Astrocyte (in vitro differentiated cells and primary cell): ENCODE measurements at regions not wholly inside any gene's neighbourhood (a gene's known extent, or its start where the extent isn't known, plus 50 kb on each side); places are given as distances from the start of the nearest gene placed in this dataset.

Source experiments
- DNase-seq: peaks from one replicate; pipeline ENCODE4 v3.0.0-alpha.2; 2010; ENCODE audit warnings: low read depth
- FAIRE-seq: peaks from 2 replicates; lab custom pipeline; 2011; peaks lifted over from hg19 to GRCh38; lab: Jason Lieb, UNC
- H2AFZ ChIP-seq: 2 replicates; pipeline ENCODE4 v1.6.0; 2012; ENCODE audit warnings: low read depth, low read length, inconsistent platforms
- H3K27ac ChIP-seq: 2 replicates; pipeline ENCODE4 v1.5.1; 2011; ENCODE audit warnings: low read depth, low read length, inconsistent platforms
- H3K27me3 ChIP-seq: 2 replicates; pipeline ENCODE4 v1.6.0; 2011; ENCODE audit warnings: low read length, inconsistent platforms; ENCODE audit not compliant: insufficient read depth
- H3K36me3 ChIP-seq: 2 replicates; pipeline ENCODE4 v1.5.1; 2011; ENCODE audit warnings: low read length, inconsistent platforms; ENCODE audit not compliant: insufficient read depth
- H3K4me1 ChIP-seq: 2 replicates; pipeline ENCODE4 v1.5.1; 2011; ENCODE audit warnings: low read length, inconsistent platforms; ENCODE audit not compliant: insufficient read depth
- H3K4me2 ChIP-seq: 2 replicates; pipeline ENCODE4 v1.6.0; 2012; ENCODE audit warnings: low read length, inconsistent platforms
- H3K4me3 ChIP-seq: 2 replicates; pipeline ENCODE4 v1.5.1; 2011; ENCODE audit warnings: low read depth, mild to moderate bottlenecking, low read length, inconsistent platforms; ENCODE audit not compliant: insufficient read depth
- H3K79me2 ChIP-seq: 2 replicates; pipeline ENCODE4 v1.6.0; 2012; ENCODE audit warnings: mild to moderate bottlenecking, low read length, inconsistent platforms; ENCODE audit not compliant: insufficient read depth
- H3K9ac ChIP-seq: 2 replicates; pipeline ENCODE4 v1.6.0; 2012; ENCODE audit warnings: mild to moderate bottlenecking, low read length, inconsistent platforms
- H3K9me3 ChIP-seq: 2 replicates; pipeline ENCODE4 v1.5.1; 2012; ENCODE audit warnings: low read depth, mild to moderate bottlenecking, low read length, inconsistent platforms; ENCODE audit not compliant: insufficient read depth
- H4K20me1 ChIP-seq: 2 replicates; pipeline ENCODE4 v1.6.0; 2012; ENCODE audit warnings: low read length, inconsistent platforms; ENCODE audit not compliant: insufficient read depth
- H3K27ac Mint-ChIP-seq: one replicate; pipeline ENCODE4 v1.8.0; 2021; ENCODE audit warnings: mild to moderate bottlenecking, mixed read lengths; ENCODE audit not compliant: unreplicated experiment
- H3K27me3 Mint-ChIP-seq: one replicate; pipeline ENCODE4 v1.8.0; 2021; ENCODE audit warnings: low read depth, mixed read lengths; ENCODE audit not compliant: unreplicated experiment
- H3K36me3 Mint-ChIP-seq: one replicate; pipeline ENCODE4 v1.8.0; 2021; ENCODE audit warnings: low read depth, mixed read lengths; ENCODE audit not compliant: unreplicated experiment
- H3K4me1 Mint-ChIP-seq: one replicate; pipeline ENCODE4 v1.8.0; 2021; ENCODE audit warnings: low read depth, mixed read lengths; ENCODE audit not compliant: unreplicated experiment
- H3K4me3 Mint-ChIP-seq: one replicate; pipeline ENCODE4 v1.8.0; 2021; ENCODE audit warnings: mild to moderate bottlenecking, moderate library complexity, mixed read lengths; ENCODE audit not compliant: unreplicated experiment
- H3K9me3 Mint-ChIP-seq: one replicate; pipeline ENCODE4 v1.8.0; 2021; ENCODE audit warnings: mild to moderate bottlenecking, mixed read lengths; ENCODE audit not compliant: unreplicated experiment
- EZH2 ChIP-seq: IDR thresholded peaks from 2 replicates; pipeline ENCODE4 v1.6.1; 2012; ENCODE audit warnings: mild to moderate bottlenecking, low read length, inconsistent platforms; ENCODE audit not compliant: insufficient read depth
- TF ChIP-seq, protein P1 (sequence below): IDR thresholded peaks from 2 replicates; pipeline ENCODE4 v1.5.1; 2011; ENCODE audit warnings: low read depth, mild to moderate bottlenecking, inconsistent platforms, low read length, moderate library complexity; ENCODE audit not compliant: insufficient read depth

DNA sequence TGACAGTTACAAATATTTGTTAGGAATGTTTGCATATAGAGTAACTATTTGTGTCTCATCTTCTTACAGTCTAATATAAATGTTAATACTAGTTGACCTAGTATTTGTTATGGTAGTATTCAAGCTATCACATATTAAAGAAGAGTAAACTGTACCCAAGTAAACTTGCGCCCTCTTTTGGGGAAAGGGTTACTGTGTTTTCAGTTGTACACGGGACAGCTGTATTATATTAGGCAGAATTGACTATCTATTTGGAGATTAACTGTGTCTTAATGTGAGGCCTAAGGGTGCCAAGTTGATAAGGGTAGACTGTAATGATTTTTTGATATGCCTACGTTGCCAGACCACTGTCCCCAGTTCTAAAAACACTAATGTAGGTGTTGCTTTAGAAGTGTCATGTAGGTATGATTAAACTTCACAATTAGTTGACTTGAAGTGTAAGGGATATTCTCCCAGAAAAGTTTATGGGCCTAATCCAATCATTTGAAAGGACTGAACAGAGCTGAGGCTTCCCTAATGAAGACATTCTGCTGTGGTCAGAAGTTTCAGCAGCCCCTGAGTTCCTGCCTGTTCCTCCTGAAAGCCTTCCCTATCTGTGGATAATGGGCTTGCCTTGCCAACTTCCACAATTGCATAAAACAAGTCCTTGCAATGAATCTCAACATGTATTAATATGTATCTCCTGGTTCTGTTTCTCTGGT is 172.8 kb upstream of the CXCL13 start:
- Mint-ChIP-seq H3K4me3 (no peak overlapping the region), H3K27ac (peak overlapping the region; percentile 3), H3K36me3 (no peaks in the 10 kb centered on the region), H3K27me3 (peaks cover 22% of the 10 kb centered on the region), H3K9me3 (no peaks in the 10 kb centered on the region), H3K4me1 (peaks cover 3% of the 10 kb centered on the region)
- no peaks in the 10 kb centered on the region for H3K4me1 ChIP-seq
- H3K79me2 ChIP-seq, result no peaks in the 10 kb centered on the region
- H3K4me3 ChIP-seq, result no peak overlapping the region
- no peak overlapping the region for H2AFZ ChIP-seq
- peaks cover 7% of the 10 kb centered on the region for H3K27me3 ChIP-seq
- no peaks in the 10 kb centered on the region for H3K36me3 ChIP-seq
- no peaks in the 10 kb centered on the region for H4K20me1 ChIP-seq
- TF ChIP-seq, protein P1, sequence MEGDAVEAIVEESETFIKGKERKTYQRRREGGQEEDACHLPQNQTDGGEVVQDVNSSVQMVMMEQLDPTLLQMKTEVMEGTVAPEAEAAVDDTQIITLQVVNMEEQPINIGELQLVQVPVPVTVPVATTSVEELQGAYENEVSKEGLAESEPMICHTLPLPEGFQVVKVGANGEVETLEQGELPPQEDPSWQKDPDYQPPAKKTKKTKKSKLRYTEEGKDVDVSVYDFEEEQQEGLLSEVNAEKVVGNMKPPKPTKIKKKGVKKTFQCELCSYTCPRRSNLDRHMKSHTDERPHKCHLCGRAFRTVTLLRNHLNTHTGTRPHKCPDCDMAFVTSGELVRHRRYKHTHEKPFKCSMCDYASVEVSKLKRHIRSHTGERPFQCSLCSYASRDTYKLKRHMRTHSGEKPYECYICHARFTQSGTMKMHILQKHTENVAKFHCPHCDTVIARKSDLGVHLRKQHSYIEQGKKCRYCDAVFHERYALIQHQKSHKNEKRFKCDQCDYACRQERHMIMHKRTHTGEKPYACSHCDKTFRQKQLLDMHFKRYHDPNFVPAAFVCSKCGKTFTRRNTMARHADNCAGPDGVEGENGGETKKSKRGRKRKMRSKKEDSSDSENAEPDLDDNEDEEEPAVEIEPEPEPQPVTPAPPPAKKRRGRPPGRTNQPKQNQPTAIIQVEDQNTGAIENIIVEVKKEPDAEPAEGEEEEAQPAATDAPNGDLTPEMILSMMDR, result no peak
- no peak for TF ChIP-seq EZH2
- no peak overlapping the region for H3K27ac ChIP-seq
- no peak overlapping the region for H3K9ac ChIP-seq
- DNase-seq (no peak), FAIRE-seq (no peak)
- no peak overlapping the region for H3K4me2 ChIP-seq
- no peaks in the 10 kb centered on the region for H3K9me3 ChIP-seq

DNA sequence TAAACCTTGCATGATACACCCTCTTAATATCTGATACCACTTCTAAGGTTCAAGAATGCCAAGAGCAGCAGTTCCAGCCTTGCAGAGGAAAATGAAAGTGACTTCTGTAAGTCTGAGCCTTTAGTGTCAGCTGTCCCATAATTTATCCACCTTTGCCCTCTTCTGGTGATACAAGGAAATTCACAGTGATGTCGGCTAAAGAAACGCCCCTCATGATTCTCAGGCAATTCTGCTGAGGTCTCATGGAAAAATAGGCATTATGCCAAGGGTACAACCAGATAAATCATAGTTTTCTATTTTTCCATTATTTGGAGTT is 172.2 kb upstream of the CXCL13 start:
- peak overlapping the region; percentile 3 for H3K27ac Mint-ChIP-seq
- H3K4me1 Mint-ChIP-seq, result peaks cover 3% of the 10 kb centered on the region

More for the DNA sequence above, 172.2 kb upstream of the CXCL13 start:
- no peaks in the 10 kb centered on the region for H4K20me1 ChIP-seq
- Mint-ChIP-seq H3K9me3 (no peaks in the 10 kb centered on the region), H3K4me3 (no peak overlapping the region), H3K36me3 (no peaks in the 10 kb centered on the region), H3K27me3 (peaks cover 19% of the 10 kb centered on the region)
- no peaks in the 10 kb centered on the region for H3K79me2 ChIP-seq
- FAIRE-seq, result no peak
- no peak overlapping the region for H3K4me2 ChIP-seq
- no peaks in the 10 kb centered on the region for H3K36me3 ChIP-seq
- peaks cover 5% of the 10 kb centered on the region for H3K27me3 ChIP-seq
- TF ChIP-seq, protein P1, result peak; percentile 52
- no peak for TF ChIP-seq EZH2
- no peak overlapping the region for H3K4me3 ChIP-seq
- no peak overlapping the region for H3K9ac ChIP-seq
- H3K9me3 ChIP-seq, result no peaks in the 10 kb centered on the region
- H3K4me1 ChIP-seq, result no peaks in the 10 kb centered on the region
- H3K27ac ChIP-seq, result no peak overlapping the region
- peak; percentile 21 for DNase-seq
- no peak overlapping the region for H2AFZ ChIP-seq
